ENCODE measurements at regions not wholly inside any gene's neighbourhood (a gene's known extent, or its start where the extent isn't known, plus 50 kb on each side); places are given as distances from the start of the nearest gene placed in this dataset.

- Histone ChIP-seq H3K27ac (ENCODE audit: insufficient read depth, low read depth, low read length, poor library complexity, severe bottlenecking) (no peak overlapping the region), H3K36me3 (ENCODE audit: control insufficient read depth, insufficient read depth, low read length) (no peaks in the 10 kb centered on the region), H3K4me3 (ENCODE audit: insufficient read depth, low read depth, low read length) (no peak overlapping the region), H3K27me3 (ENCODE audit: control insufficient read depth, insufficient read depth, low read length, poor library complexity, severe bottlenecking) (no peaks in the 10 kb centered on the region), H3K4me1 (ENCODE audit: control insufficient read depth, insufficient read depth, low read length) (no peaks in the 10 kb centered on the region), H3K9me3 (ENCODE audit: control insufficient read depth, low read length) (no peaks in the 10 kb centered on the region)
- 84 to 90% methylated on average over 8 of the region's 8 CpGs for WGBS, 2 experiments
These were observed 243.2 kb upstream of the POF1B start for GRCh38 chrX:85622635-85623034.

- Histone ChIP-seq H3K36me3 (ENCODE audit: control insufficient read depth, insufficient read depth, low read length) (no peaks in the 10 kb centered on the region), H3K4me1 (ENCODE audit: control insufficient read depth, insufficient read depth, low read length) (no peaks in the 10 kb centered on the region), H3K27ac (ENCODE audit: insufficient read depth, low read depth, low read length, poor library complexity, severe bottlenecking) (no peak overlapping the region), H3K27me3 (ENCODE audit: control insufficient read depth, insufficient read depth, low read length, poor library complexity, severe bottlenecking) (no peaks in the 10 kb centered on the region), H3K4me3 (ENCODE audit: insufficient read depth, low read depth, low read length) (no peak overlapping the region), H3K9me3 (ENCODE audit: control insufficient read depth, low read length) (no peaks in the 10 kb centered on the region)
- 86 to 89% methylated on average over 1 of the region's 1 CpG for WGBS, 2 experiments
These were observed 241.0 kb upstream of the POF1B start for GRCh38 chrX:85620466-85620865.

- Histone ChIP-seq H3K27ac (ENCODE audit: insufficient read depth, low read depth, low read length, poor library complexity, severe bottlenecking) (no peak overlapping the region), H3K36me3 (ENCODE audit: control insufficient read depth, insufficient read depth, low read length) (no peaks in the 10 kb centered on the region), H3K4me1 (ENCODE audit: control insufficient read depth, insufficient read depth, low read length) (no peaks in the 10 kb centered on the region), H3K9me3 (ENCODE audit: control insufficient read depth, low read length) (no peaks in the 10 kb centered on the region), H3K27me3 (ENCODE audit: control insufficient read depth, insufficient read depth, low read length, poor library complexity, severe bottlenecking) (no peaks in the 10 kb centered on the region), H3K4me3 (ENCODE audit: insufficient read depth, low read depth, low read length) (no peak overlapping the region)
These were observed 240.5 kb upstream of the POF1B start for GRCh38 chrX:85619962-85620361.

GRCh38 chrX:85611926-85612325 lies 232.5 kb upstream of the POF1B start:
- Histone ChIP-seq H3K4me1 (ENCODE audit: control insufficient read depth, insufficient read depth, low read length) (no peaks in the 10 kb centered on the region), H3K36me3 (ENCODE audit: control insufficient read depth, insufficient read depth, low read length) (no peaks in the 10 kb centered on the region), H3K27ac (ENCODE audit: insufficient read depth, low read depth, low read length, poor library complexity, severe bottlenecking) (no peak overlapping the region), H3K9me3 (ENCODE audit: control insufficient read depth, low read length) (no peaks in the 10 kb centered on the region), H3K4me3 (ENCODE audit: insufficient read depth, low read depth, low read length) (no peak overlapping the region), H3K27me3 (ENCODE audit: control insufficient read depth, insufficient read depth, low read length, poor library complexity, severe bottlenecking) (no peaks in the 10 kb centered on the region)

GRCh38 chrX:85592980-85593379 lies 213.5 kb upstream of the POF1B start:
- 93 to 96% methylated on average over 4 of the region's 4 CpGs for WGBS, 2 experiments
- Histone ChIP-seq H3K4me1 (ENCODE audit: control insufficient read depth, insufficient read depth, low read length) (no peaks in the 10 kb centered on the region), H3K36me3 (ENCODE audit: control insufficient read depth, insufficient read depth, low read length) (no peaks in the 10 kb centered on the region), H3K4me3 (ENCODE audit: insufficient read depth, low read depth, low read length) (no peak overlapping the region), H3K27ac (ENCODE audit: insufficient read depth, low read depth, low read length, poor library complexity, severe bottlenecking) (no peak overlapping the region), H3K27me3 (ENCODE audit: control insufficient read depth, insufficient read depth, low read length, poor library complexity, severe bottlenecking) (no peaks in the 10 kb centered on the region), H3K9me3 (ENCODE audit: control insufficient read depth, low read length) (no peaks in the 10 kb centered on the region)

GRCh38 chrX:85591536-85591935 lies 212.1 kb upstream of the POF1B start:
- no peaks in the 10 kb centered on the region for H3K27me3 ChIP-seq (ENCODE audit: control insufficient read depth, insufficient read depth, low read length, poor library complexity, severe bottlenecking)
- no peak overlapping the region for H3K27ac ChIP-seq (ENCODE audit: insufficient read depth, low read depth, low read length, poor library complexity, severe bottlenecking)

GRCh38 chrX:85590638-85591037 lies 211.2 kb upstream of the POF1B start:
- H3K27ac ChIP-seq (ENCODE audit: insufficient read depth, low read depth, low read length, poor library complexity, severe bottlenecking) = peak overlapping the region; percentile 50
- H3K4me1 ChIP-seq (ENCODE audit: control insufficient read depth, insufficient read depth, low read length) = no peaks in the 10 kb centered on the region
- no peak overlapping the region for H3K4me3 ChIP-seq (ENCODE audit: insufficient read depth, low read depth, low read length)
- 36 to 44% methylated on average over 1 to 2 of the region's 2 CpGs for WGBS, 2 experiments
- H3K9me3 ChIP-seq (ENCODE audit: control insufficient read depth, low read length) = no peaks in the 10 kb centered on the region
- no peaks in the 10 kb centered on the region for H3K36me3 ChIP-seq (ENCODE audit: control insufficient read depth, insufficient read depth, low read length)
- H3K27me3 ChIP-seq (ENCODE audit: control insufficient read depth, insufficient read depth, low read length, poor library complexity, severe bottlenecking) = no peaks in the 10 kb centered on the region

More at GRCh38 chrX:85591536-85591935, 212.1 kb upstream of the POF1B start:
- Histone ChIP-seq H3K9me3 (ENCODE audit: control insufficient read depth, low read length) (no peaks in the 10 kb centered on the region), H3K4me1 (ENCODE audit: control insufficient read depth, insufficient read depth, low read length) (no peaks in the 10 kb centered on the region), H3K36me3 (ENCODE audit: control insufficient read depth, insufficient read depth, low read length) (no peaks in the 10 kb centered on the region), H3K4me3 (ENCODE audit: insufficient read depth, low read depth, low read length) (no peak overlapping the region)

- H3K4me3 ChIP-seq (ENCODE audit: insufficient read depth, low read depth, low read length) = no peak overlapping the region
- H3K9me3 ChIP-seq (ENCODE audit: control insufficient read depth, low read length) = no peaks in the 10 kb centered on the region
- no peaks in the 10 kb centered on the region for H3K27me3 ChIP-seq (ENCODE audit: control insufficient read depth, insufficient read depth, low read length, poor library complexity, severe bottlenecking)
- WGBS, 2 experiments = 96 to 99% methylated on average over 2 to 3 of the region's 3 CpGs
- no peaks in the 10 kb centered on the region for H3K36me3 ChIP-seq (ENCODE audit: control insufficient read depth, insufficient read depth, low read length)
- no peak overlapping the region for H3K27ac ChIP-seq (ENCODE audit: insufficient read depth, low read depth, low read length, poor library complexity, severe bottlenecking)
- H3K4me1 ChIP-seq (ENCODE audit: control insufficient read depth, insufficient read depth, low read length) = no peaks in the 10 kb centered on the region
These were observed 194.3 kb upstream of the POF1B start for GRCh38 chrX:85573801-85574200.

- Histone ChIP-seq H3K27me3 (ENCODE audit: control insufficient read depth, insufficient read depth, low read length, poor library complexity, severe bottlenecking) (no peaks in the 10 kb centered on the region), H3K4me1 (ENCODE audit: control insufficient read depth, insufficient read depth, low read length) (no peaks in the 10 kb centered on the region), H3K36me3 (ENCODE audit: control insufficient read depth, insufficient read depth, low read length) (no peaks in the 10 kb centered on the region), H3K27ac (ENCODE audit: insufficient read depth, low read depth, low read length, poor library complexity, severe bottlenecking) (no peak overlapping the region), H3K4me3 (ENCODE audit: insufficient read depth, low read depth, low read length) (no peak overlapping the region), H3K9me3 (ENCODE audit: control insufficient read depth, low read length) (no peaks in the 10 kb centered on the region)
- WGBS, 2 experiments = 100% methylated on average over 1 of the region's 1 CpG
These were observed 191.0 kb upstream of the POF1B start for GRCh38 chrX:85570496-85570895.

GRCh38 chrX:85569686-85570085 lies 190.2 kb upstream of the POF1B start:
- H3K27ac ChIP-seq (ENCODE audit: insufficient read depth, low read depth, low read length, poor library complexity, severe bottlenecking) = no peak overlapping the region
- H3K36me3 ChIP-seq (ENCODE audit: control insufficient read depth, insufficient read depth, low read length) = no peaks in the 10 kb centered on the region
- no peak overlapping the region for H3K4me3 ChIP-seq (ENCODE audit: insufficient read depth, low read depth, low read length)
- H3K9me3 ChIP-seq (ENCODE audit: control insufficient read depth, low read length) = no peaks in the 10 kb centered on the region
- 74 to 90% methylated on average over 3 to 4 of the region's 4 CpGs for WGBS, 2 experiments
- no peaks in the 10 kb centered on the region for H3K27me3 ChIP-seq (ENCODE audit: control insufficient read depth, insufficient read depth, low read length, poor library complexity, severe bottlenecking)
- no peaks in the 10 kb centered on the region for H3K4me1 ChIP-seq (ENCODE audit: control insufficient read depth, insufficient read depth, low read length)

GRCh38 chrX:85569096-85569495 lies 189.6 kb upstream of the POF1B start:
- Histone ChIP-seq H3K4me3 (ENCODE audit: insufficient read depth, low read depth, low read length) (no peak overlapping the region), H3K27ac (ENCODE audit: insufficient read depth, low read depth, low read length, poor library complexity, severe bottlenecking) (peak overlapping the region; percentile 16), H3K27me3 (ENCODE audit: control insufficient read depth, insufficient read depth, low read length, poor library complexity, severe bottlenecking) (no peaks in the 10 kb centered on the region), H3K4me1 (ENCODE audit: control insufficient read depth, insufficient read depth, low read length) (no peaks in the 10 kb centered on the region), H3K9me3 (ENCODE audit: control insufficient read depth, low read length) (no peaks in the 10 kb centered on the region), H3K36me3 (ENCODE audit: control insufficient read depth, insufficient read depth, low read length) (no peaks in the 10 kb centered on the region)
- 100% methylated on average over 1 of the region's 1 CpG; no CpG with 5 or more reads in 1 of the 2 experiments for WGBS, 2 experiments

Data from ectodermal cell (in vitro differentiated cells).